IPS DF 4.7 (cell line): ENCODE measurements at regions not wholly inside any gene's neighbourhood (a gene's known extent, or its start where the extent isn't known, plus 50 kb on each side); places are given as distances from the start of the nearest gene placed in this dataset.
"Not testable (repeated sequence)": the region's sequence is repeated elsewhere in the genome, so short reads cannot be mapped to it uniquely, and the experiment has no call there.

Experiments used
- DNase-seq: peaks from one replicate; pipeline ENCODE4 v3.0.0-alpha.2; 2013; ENCODE audit warnings: low spot score; ENCODE audit errors: extremely low read depth

GRCh38 chr4:170425521-170426143, 335.9 kb upstream of the AADAT start:
- no peak for DNase-seq

GRCh38 chr4:170425040-170425439, 335.3 kb upstream of the AADAT start:
- no peak for DNase-seq

GRCh38 chr4:170423137-170423536, 333.4 kb upstream of the AADAT start:
- no peak for DNase-seq

- no peak for DNase-seq
Observed at GRCh38 chr4:170420255-170420693, 330.5 kb upstream of the AADAT start.

GRCh38 chr4:170414961-170415360, 325.2 kb upstream of the AADAT start:
- no peak for DNase-seq

GRCh38 chr4:170414360-170414759, 324.6 kb upstream of the AADAT start:
- no peak for DNase-seq

- no peak for DNase-seq
Observed at GRCh38 chr4:170413951-170414350, 324.2 kb upstream of the AADAT start.

- peak; percentile 9 for DNase-seq
Observed at GRCh38 chr4:170400361-170400760, 310.6 kb upstream of the AADAT start.

GRCh38 chr4:170399581-170400293, 310.0 kb upstream of the AADAT start:
- no peak for DNase-seq

- no peak for DNase-seq
Observed at GRCh38 chr4:170398218-170398617, 308.5 kb upstream of the AADAT start.

GRCh38 chr4:170395773-170396172, 306.0 kb upstream of the AADAT start:
- no peak for DNase-seq

- no peak for DNase-seq
Observed at GRCh38 chr4:170391066-170391740, 301.4 kb upstream of the AADAT start.

- DNase-seq, result no peak
Observed at GRCh38 chr4:170389411-170389810, 299.7 kb upstream of the AADAT start.

GRCh38 chr4:170388255-170388654, 298.5 kb upstream of the AADAT start:
- no peak for DNase-seq

- DNase-seq, result no peak
Observed at GRCh38 chr4:170386971-170387370, 297.2 kb upstream of the AADAT start.

GRCh38 chr4:170386511-170386910, 296.8 kb upstream of the AADAT start:
- DNase-seq, result no peak

- DNase-seq, result peak; percentile 80
Observed at GRCh38 chr4:170374770-170375169, 285.0 kb upstream of the AADAT start.

GRCh38 chr4:170348945-170349344, 259.2 kb upstream of the AADAT start:
- no peak for DNase-seq

- DNase-seq, result not testable (repeated sequence)
Observed at GRCh38 chr4:170347191-170347590, 257.4 kb upstream of the AADAT start.

GRCh38 chr4:170339522-170339921, 249.8 kb upstream of the AADAT start:
- DNase-seq, result no peak

GRCh38 chr4:170336238-170336775, 246.6 kb upstream of the AADAT start:
- no peak for DNase-seq

- DNase-seq, result no peak
Observed at GRCh38 chr4:170325599-170325998, 235.8 kb upstream of the AADAT start.
